HG03039 (cell line): ENCODE measurements at regions not wholly inside any gene's neighbourhood (a gene's known extent, or its start where the extent isn't known, plus 50 kb on each side); places are given as distances from the start of the nearest gene placed in this dataset.

Experiments used
- ATAC-seq: cut with Tn5 transposase; IDR thresholded peaks from one replicate; pipeline ENCODE4 v1.9.1; 2021; ENCODE audit warnings: mild to moderate bottlenecking, moderate library complexity; ENCODE audit not compliant: unreplicated experiment

GRCh38 chr18:47550611-47551010 is 299.2 kb upstream of the SKOR2 start:
- no peak for ATAC-seq

GRCh38 chr18:47549021-47549540 is 297.6 kb upstream of the SKOR2 start:
- ATAC-seq, result no peak

GRCh38 chr18:47547539-47548202 is 296.2 kb upstream of the SKOR2 start:
- no peak for ATAC-seq

- ATAC-seq, result no peak
Observed at GRCh38 chr18:47545613-47546012, 294.2 kb upstream of the SKOR2 start.

GRCh38 chr18:47543080-47543479 is 291.6 kb upstream of the SKOR2 start:
- ATAC-seq, result no peak

GRCh38 chr18:47542551-47542950 is 291.1 kb upstream of the SKOR2 start:
- ATAC-seq, result no peak

- ATAC-seq, result no peak
Observed at GRCh38 chr18:47531717-47532116, 280.3 kb upstream of the SKOR2 start.

- no peak for ATAC-seq
Observed at GRCh38 chr18:47530695-47531094, 279.2 kb upstream of the SKOR2 start.

GRCh38 chr18:47528343-47528742 is 276.9 kb upstream of the SKOR2 start:
- ATAC-seq, result no peak

- no peak for ATAC-seq
Observed at GRCh38 chr18:47526147-47526546, 274.7 kb upstream of the SKOR2 start.

GRCh38 chr18:47522359-47522758 is 270.9 kb upstream of the SKOR2 start:
- no peak for ATAC-seq

GRCh38 chr18:47520263-47520662 is 268.8 kb upstream of the SKOR2 start:
- ATAC-seq, result no peak

GRCh38 chr18:47519706-47520105 is 268.2 kb upstream of the SKOR2 start:
- no peak for ATAC-seq

- no peak for ATAC-seq
Observed at GRCh38 chr18:47519277-47519676, 267.8 kb upstream of the SKOR2 start.

GRCh38 chr18:47513614-47514013 is 262.2 kb upstream of the SKOR2 start:
- no peak for ATAC-seq

GRCh38 chr18:47512726-47513435 is 261.4 kb upstream of the SKOR2 start:
- no peak for ATAC-seq

GRCh38 chr18:47512056-47512455 is 260.6 kb upstream of the SKOR2 start:
- ATAC-seq, result no peak

GRCh38 chr18:47510831-47511230 is 259.4 kb upstream of the SKOR2 start:
- no peak for ATAC-seq

GRCh38 chr18:47507651-47508050 is 256.2 kb upstream of the SKOR2 start:
- no peak for ATAC-seq

- ATAC-seq, result no peak
Observed at GRCh38 chr18:47506897-47507296, 255.4 kb upstream of the SKOR2 start.

- no peak for ATAC-seq
Observed at GRCh38 chr18:47501946-47502345, 250.5 kb upstream of the SKOR2 start.

GRCh38 chr18:47500930-47501329 is 249.5 kb upstream of the SKOR2 start:
- ATAC-seq, result no peak
